Duodenal mucosa (tissue), 2 donors: ENCODE measurements at regions not wholly inside any gene's neighbourhood (a gene's known extent, or its start where the extent isn't known, plus 50 kb on each side); places are given as distances from the start of the nearest gene placed in this dataset.

Source experiments
- H3K27ac ChIP-seq: one replicate; pipeline ENCODE4 v1.7.0; 2013; ENCODE audit warnings: low read depth, low read length
- H3K27me3 ChIP-seq, 2 donors: one replicate each; pipeline ENCODE4 v1.7.0; 2013; ENCODE audit warnings: low read length in 2 of 2, control low read depth in 1 of 2; ENCODE audit not compliant: insufficient read depth in 2 of 2, control insufficient read depth in 1 of 2
- H3K36me3 ChIP-seq, 2 donors: one replicate each; pipeline ENCODE4 v1.7.0; 2013; ENCODE audit warnings: low read length in 2 of 2, control low read depth in 1 of 2; ENCODE audit not compliant: insufficient read depth in 2 of 2, control insufficient read depth in 1 of 2
- H3K4me1 ChIP-seq, 2 donors: one replicate each; pipeline ENCODE4 v1.7.0; 2013; ENCODE audit warnings: low read length in 2 of 2, control low read depth in 1 of 2; ENCODE audit not compliant: insufficient read depth in 2 of 2, control insufficient read depth in 1 of 2
- H3K4me3 ChIP-seq, 2 donors: one replicate each; pipeline ENCODE4 v1.7.0; 2013; ENCODE audit warnings: low read length in 2 of 2, low read depth in 1 of 2
- H3K9ac ChIP-seq, 2 donors: one replicate each; pipeline ENCODE4 v1.7.0; 2013; ENCODE audit warnings: low read length in 2 of 2, low read depth in 1 of 2
- H3K9me3 ChIP-seq, 2 donors: one replicate each; pipeline ENCODE4 v1.7.0; 2013; ENCODE audit warnings: low read length in 2 of 2, control low read depth in 1 of 2; ENCODE audit not compliant: control insufficient read depth in 1 of 2

DNA sequence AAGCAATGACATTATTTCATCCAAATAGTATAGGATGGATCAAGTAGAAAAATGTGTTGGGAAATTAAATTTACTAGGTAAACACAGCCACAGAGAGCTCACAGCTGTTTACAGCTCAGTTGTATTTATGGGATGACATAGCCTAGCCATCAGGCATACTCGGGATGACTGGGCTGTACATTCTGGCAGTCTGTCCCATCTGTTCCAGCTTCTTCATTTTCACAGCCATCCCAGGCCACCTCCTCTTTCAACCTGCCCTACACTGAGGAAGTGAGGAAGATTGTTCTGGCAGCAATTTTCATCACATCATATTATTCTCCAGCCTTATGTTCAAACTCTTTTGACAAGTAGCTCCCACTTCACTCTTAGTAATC lies 98.4 kb upstream of the PFN2 start:
- H3K36me3 ChIP-seq = no peaks in the 10 kb centered on the region
- H3K4me3 ChIP-seq = no peak overlapping the region
- H3K27ac ChIP-seq = no peak overlapping the region
- H3K4me1 ChIP-seq = no peaks in the 10 kb centered on the region
- H3K9ac ChIP-seq = no peak overlapping the region
- peaks cover 0 to 12% of the 10 kb centered on the region in 2 donors for H3K27me3 ChIP-seq
- no peaks in the 10 kb centered on the region for H3K9me3 ChIP-seq

DNA sequence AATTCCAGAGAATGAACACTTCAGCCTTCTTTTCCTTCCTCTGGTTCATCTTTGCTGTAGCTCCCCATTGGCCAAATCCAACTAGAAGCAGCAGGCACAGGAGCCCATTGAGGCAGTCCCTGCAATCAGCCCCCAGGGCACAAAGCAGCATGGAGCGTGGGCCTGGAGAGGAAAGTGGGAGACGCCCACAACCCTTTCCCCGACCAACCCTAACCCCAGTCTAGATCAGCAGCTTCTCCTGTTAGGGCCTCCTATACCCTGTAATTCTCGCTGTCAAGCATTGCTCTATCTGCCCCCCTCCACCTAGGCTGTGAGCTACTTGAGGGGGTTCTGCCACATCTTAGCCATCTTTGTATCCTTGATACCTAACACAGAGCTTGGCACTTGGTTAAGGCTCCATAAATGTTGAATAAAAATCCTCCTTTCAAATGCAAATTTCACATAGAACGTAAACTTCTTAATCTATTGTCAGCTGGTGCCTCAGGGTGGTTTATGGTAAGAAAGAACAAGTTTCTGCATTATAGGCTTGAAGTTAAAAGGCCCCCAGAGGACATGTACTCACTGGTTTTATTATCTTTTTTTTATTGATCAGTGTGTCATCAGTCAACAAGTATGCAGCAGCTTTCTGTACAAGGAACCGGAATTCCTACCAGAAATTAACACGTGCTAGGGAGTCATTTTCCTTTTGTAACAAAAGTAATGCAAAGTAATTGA lies 97.9 kb upstream of the PFN2 start:
- no peak overlapping the region for H3K9ac ChIP-seq
- H3K4me3 ChIP-seq = no peak overlapping the region
- peaks cover 0 to 12% of the 10 kb centered on the region in 2 donors for H3K27me3 ChIP-seq
- H3K4me1 ChIP-seq = no peaks in the 10 kb centered on the region
- H3K27ac ChIP-seq = no peak overlapping the region
- no peaks in the 10 kb centered on the region for H3K9me3 ChIP-seq
- H3K36me3 ChIP-seq = no peaks in the 10 kb centered on the region

DNA sequence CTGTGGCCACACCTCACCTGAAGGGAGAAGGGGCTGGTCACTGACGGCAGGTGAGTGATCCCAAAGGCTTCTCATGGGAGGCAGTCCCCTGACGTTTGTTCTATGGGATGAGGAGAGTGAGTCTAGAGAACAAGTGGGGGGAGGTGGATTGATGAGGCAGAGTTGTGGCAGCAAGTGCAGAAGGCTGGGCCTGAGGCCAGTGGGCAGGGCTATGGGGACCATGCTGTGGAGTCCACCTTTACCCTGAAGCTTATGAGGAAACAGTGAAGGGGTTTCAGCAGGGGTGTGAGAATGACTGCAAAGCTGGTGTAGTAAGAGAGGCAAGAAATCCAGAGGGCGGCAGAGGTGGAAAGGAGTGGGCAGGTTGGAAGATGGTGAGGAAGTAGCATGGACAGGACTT lies 96.9 kb upstream of the PFN2 start:
- Histone ChIP-seq H3K27ac (no peak overlapping the region), H3K27me3 (peaks cover 0 to 12% of the 10 kb centered on the region in 2 donors), H3K4me1 (no peaks in the 10 kb centered on the region)

DNA sequence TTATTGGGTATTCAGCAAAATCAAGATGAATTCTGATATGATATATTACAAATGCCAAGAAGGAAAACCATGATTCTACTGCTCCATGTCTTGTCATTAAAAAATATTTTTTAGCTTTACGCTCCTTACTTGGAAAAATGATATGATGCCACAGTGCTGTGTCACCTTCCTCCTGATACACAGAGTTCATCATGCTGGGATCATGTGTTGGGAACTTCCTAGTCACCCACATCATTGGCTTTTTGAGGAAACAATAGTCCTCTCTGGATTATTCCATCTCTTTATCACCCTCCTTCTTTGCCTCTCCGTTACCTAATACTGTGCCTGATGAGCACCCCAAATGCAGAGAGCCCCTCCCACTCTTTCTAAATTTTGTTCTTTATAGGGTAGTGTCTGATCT lies 94.3 kb upstream of the PFN2 start:
- Histone ChIP-seq H3K4me3 (no peak overlapping the region), H3K9ac (no peak overlapping the region), H3K36me3 (no peaks in the 10 kb centered on the region), H3K27ac (no peak overlapping the region), H3K27me3 (peaks cover 0 to 8% of the 10 kb centered on the region in 2 donors), H3K4me1 (no peaks in the 10 kb centered on the region), H3K9me3 (no peaks in the 10 kb centered on the region)

More for the DNA sequence above, 96.9 kb upstream of the PFN2 start:
- no peak overlapping the region for H3K9ac ChIP-seq
- no peaks in the 10 kb centered on the region for H3K9me3 ChIP-seq
- H3K4me3 ChIP-seq = no peak overlapping the region
- no peaks in the 10 kb centered on the region for H3K36me3 ChIP-seq

DNA sequence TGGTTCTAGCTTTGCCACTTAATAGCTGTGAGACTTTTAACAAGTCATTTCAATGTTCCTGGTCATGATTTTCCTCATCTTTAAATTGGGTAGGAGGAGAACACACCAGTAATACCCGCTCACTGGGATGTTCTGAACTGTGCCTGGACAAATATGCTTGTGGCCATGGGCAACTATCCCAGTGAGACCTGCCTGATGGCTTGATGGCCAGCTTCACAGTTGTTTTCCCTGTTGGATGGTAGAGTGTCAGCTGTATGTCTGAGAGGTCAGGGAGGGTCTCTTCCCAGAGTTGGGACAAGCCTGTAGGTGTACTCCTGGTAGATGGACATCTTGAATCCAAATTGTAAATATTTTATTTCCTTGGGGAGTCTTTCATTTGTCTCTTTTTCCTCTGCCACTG lies 92.5 kb upstream of the PFN2 start:
- Histone ChIP-seq H3K9ac (no peak overlapping the region), H3K36me3 (no peaks in the 10 kb centered on the region), H3K4me3 (no peak overlapping the region), H3K27ac (no peak overlapping the region), H3K4me1 (no peaks in the 10 kb centered on the region), H3K9me3 (no peaks in the 10 kb centered on the region), H3K27me3 (peaks cover 0 to 4% of the 10 kb centered on the region in 2 donors)

DNA sequence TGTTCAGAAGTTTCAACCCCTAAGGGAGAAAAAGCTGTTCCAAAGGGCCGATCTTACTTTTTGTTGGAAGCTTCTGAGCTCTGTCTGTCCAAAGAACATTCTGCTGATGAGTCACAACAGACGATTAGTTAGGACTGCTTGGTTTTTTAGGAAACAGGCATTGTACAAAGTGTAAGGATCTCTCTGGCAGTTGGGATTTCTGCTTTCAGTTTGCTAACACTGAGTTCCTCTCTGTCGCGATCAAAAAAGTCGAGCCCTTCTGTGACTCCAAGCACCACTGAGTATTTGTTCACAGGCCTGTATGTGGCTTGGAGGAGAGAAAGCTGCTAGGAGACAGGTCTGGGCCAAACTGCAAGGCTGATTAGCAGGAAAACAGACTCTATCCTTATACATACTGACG lies 91.8 kb upstream of the PFN2 start:
- Histone ChIP-seq H3K9ac (no peak overlapping the region), H3K27ac (no peak overlapping the region), H3K4me3 (no peak overlapping the region)

DNA sequence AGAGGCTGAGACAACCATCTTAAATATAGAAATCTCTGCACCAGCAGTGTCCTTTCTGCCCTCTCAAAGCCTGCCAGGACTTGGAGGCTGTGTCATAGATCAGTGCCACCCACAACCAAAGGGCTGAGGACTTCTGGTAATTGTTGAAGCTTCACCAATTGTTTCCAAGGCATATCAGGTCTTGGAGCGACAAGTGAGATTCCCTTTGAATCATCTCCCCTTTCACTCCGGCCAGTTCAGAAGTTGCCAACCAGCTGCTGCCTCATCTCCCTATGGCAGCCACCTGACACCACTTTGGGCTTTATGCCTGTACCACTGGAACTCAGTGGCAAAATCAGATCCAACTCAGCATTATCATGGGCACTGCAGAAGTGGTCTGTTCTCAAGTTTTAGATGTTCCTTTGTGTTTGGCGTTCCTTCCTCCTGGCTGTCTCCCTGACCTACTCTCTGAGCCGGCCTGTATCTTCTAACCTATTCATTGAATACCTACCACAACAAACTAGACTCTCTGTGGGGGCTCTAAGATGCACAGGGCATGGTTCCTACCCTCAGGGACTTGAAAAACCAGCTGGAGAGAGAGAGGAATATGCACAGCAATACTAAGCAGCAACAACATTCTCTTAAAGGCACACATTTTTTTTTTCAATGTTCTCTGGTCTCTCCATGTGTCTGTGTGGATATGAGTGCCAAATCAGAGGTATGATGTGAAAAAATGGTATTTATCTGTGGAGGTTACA lies 90.8 kb upstream of the PFN2 start:
- H3K9me3 ChIP-seq = no peaks in the 10 kb centered on the region
- no peaks in the 10 kb centered on the region for H3K27me3 ChIP-seq
- H3K4me1 ChIP-seq = no peaks in the 10 kb centered on the region
- no peak overlapping the region for H3K27ac ChIP-seq
- no peak overlapping the region for H3K9ac ChIP-seq
- H3K4me3 ChIP-seq = no peak overlapping the region
- no peaks in the 10 kb centered on the region for H3K36me3 ChIP-seq

More for the DNA sequence above, 91.8 kb upstream of the PFN2 start:
- no peaks in the 10 kb centered on the region for H3K4me1 ChIP-seq
- H3K9me3 ChIP-seq = no peaks in the 10 kb centered on the region
- peaks cover 0 to 3% of the 10 kb centered on the region in 2 donors for H3K27me3 ChIP-seq
- no peaks in the 10 kb centered on the region for H3K36me3 ChIP-seq

DNA sequence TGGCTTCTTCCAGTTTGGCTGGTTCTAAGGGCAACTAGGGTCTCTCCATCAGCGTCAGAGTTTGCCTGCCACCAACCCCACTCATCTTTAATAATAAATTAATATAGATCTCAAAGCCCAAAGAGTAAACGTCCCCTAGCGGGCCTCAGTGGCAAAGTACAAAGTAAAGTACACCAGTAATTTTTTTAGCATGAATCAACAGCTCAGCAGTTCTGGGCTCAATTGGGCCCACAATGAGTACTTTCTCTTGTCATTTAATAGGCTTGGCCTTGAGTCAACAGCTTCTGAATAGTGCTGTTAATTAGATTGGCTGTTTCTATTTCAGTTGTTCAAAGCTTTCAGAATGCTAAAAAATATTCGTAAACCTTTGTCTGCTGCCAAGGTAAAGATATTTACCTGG lies 89.0 kb upstream of the PFN2 start:
- Histone ChIP-seq H3K9me3 (no peaks in the 10 kb centered on the region), H3K4me1 (no peaks in the 10 kb centered on the region), H3K27me3 (peaks cover 0 to 3% of the 10 kb centered on the region in 2 donors), H3K4me3 (no peak overlapping the region), H3K27ac (no peak overlapping the region), H3K9ac (no peak overlapping the region), H3K36me3 (no peaks in the 10 kb centered on the region)

DNA sequence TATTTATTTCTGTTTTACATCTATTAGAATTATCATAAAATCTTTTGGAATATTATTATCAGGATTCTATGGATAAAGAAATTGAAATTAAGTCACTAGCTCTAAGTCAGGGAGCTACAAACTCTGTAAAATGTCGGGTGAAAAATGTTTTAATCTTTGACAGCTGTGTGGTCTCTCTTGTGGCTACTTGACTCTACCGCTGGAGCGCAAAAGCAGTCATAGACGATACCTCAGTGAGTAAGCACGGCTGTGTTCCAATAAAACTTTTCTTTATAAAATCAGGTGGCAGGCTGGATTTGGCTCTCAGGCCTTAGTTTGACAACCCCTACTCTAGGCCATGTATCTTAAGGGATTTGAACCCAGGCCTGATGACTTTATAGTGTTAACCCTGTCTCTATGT lies 88.5 kb upstream of the PFN2 start:
- H3K4me3 ChIP-seq = no peak overlapping the region
- H3K36me3 ChIP-seq = no peaks in the 10 kb centered on the region
- H3K4me1 ChIP-seq = no peaks in the 10 kb centered on the region
- no peak overlapping the region for H3K9ac ChIP-seq
- no peaks in the 10 kb centered on the region for H3K9me3 ChIP-seq
- H3K27me3 ChIP-seq = peaks cover 0 to 3% of the 10 kb centered on the region in 2 donors
- H3K27ac ChIP-seq = no peak overlapping the region

DNA sequence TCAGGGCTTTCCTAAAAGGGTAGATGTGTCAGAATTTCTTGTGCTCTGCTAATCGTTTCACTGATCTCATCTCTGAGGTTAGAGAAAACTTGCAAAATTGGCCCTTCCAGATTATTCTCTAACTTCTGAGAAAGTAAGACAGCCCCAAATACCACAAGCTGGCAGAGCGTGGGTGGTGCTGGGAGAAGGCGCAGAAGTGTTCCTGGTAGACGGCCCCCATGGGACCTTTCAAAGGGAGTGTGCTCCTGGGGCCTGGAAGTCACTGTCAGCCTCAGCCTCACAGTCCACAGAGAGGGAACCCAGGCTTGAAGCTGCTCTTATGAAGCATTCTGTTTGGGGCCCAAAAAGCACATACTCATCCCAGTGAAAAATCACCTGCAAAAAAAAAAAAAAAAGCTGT lies 86.5 kb upstream of the PFN2 start:
- Histone ChIP-seq H3K27ac (no peak overlapping the region), H3K36me3 (no peaks in the 10 kb centered on the region), H3K9ac (no peak overlapping the region), H3K4me3 (no peak overlapping the region), H3K9me3 (no peaks in the 10 kb centered on the region), H3K4me1 (no peaks in the 10 kb centered on the region), H3K27me3 (peaks cover 0 to 3% of the 10 kb centered on the region in 2 donors)
